ENCODE measurements at regions not wholly inside any gene's neighbourhood (a gene's known extent, or its start where the extent isn't known, plus 50 kb on each side); places are given as distances from the start of the nearest gene placed in this dataset.

DNA sequence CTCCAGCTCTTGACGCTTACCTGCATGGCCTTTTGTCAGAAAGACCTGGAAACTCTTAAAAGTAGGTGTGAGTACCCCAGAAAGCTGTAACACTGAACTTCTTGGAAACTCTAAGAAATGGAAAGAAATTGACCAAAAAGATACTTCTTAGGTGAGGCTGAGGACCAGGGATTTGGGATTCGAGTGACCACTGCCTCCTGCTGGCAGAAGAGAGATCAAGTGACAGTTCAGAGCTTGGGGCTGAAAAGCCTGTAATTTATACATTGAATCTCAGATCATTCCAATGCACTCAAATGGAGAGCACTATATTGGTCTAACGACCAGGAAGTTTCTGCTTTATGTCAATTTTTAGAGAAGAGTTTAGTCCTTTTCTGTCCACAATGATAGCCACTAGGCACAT, 204.6 kb downstream of the PDGFRA start:
- TF ChIP-seq, protein P1, sequence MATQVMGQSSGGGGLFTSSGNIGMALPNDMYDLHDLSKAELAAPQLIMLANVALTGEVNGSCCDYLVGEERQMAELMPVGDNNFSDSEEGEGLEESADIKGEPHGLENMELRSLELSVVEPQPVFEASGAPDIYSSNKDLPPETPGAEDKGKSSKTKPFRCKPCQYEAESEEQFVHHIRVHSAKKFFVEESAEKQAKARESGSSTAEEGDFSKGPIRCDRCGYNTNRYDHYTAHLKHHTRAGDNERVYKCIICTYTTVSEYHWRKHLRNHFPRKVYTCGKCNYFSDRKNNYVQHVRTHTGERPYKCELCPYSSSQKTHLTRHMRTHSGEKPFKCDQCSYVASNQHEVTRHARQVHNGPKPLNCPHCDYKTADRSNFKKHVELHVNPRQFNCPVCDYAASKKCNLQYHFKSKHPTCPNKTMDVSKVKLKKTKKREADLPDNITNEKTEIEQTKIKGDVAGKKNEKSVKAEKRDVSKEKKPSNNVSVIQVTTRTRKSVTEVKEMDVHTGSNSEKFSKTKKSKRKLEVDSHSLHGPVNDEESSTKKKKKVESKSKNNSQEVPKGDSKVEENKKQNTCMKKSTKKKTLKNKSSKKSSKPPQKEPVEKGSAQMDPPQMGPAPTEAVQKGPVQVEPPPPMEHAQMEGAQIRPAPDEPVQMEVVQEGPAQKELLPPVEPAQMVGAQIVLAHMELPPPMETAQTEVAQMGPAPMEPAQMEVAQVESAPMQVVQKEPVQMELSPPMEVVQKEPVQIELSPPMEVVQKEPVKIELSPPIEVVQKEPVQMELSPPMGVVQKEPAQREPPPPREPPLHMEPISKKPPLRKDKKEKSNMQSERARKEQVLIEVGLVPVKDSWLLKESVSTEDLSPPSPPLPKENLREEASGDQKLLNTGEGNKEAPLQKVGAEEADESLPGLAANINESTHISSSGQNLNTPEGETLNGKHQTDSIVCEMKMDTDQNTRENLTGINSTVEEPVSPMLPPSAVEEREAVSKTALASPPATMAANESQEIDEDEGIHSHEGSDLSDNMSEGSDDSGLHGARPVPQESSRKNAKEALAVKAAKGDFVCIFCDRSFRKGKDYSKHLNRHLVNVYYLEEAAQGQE (IDR thresholded peaks at IDR 0.05; ENCODE audit: insufficient replicate concordance, low read depth), result no peak
- TF ChIP-seq SPI1 (IDR thresholded peaks at IDR 0.05; ENCODE audit: borderline replicate concordance, low read depth), result no peak
- TF ChIP-seq GABPA (IDR thresholded peaks at IDR 0.05; ENCODE audit: low read depth), result no peak
- TF ChIP-seq POLR2AphosphoS5 (IDR thresholded peaks at IDR 0.05; ENCODE audit: low read depth), result no peak
- TF ChIP-seq, protein P2, sequence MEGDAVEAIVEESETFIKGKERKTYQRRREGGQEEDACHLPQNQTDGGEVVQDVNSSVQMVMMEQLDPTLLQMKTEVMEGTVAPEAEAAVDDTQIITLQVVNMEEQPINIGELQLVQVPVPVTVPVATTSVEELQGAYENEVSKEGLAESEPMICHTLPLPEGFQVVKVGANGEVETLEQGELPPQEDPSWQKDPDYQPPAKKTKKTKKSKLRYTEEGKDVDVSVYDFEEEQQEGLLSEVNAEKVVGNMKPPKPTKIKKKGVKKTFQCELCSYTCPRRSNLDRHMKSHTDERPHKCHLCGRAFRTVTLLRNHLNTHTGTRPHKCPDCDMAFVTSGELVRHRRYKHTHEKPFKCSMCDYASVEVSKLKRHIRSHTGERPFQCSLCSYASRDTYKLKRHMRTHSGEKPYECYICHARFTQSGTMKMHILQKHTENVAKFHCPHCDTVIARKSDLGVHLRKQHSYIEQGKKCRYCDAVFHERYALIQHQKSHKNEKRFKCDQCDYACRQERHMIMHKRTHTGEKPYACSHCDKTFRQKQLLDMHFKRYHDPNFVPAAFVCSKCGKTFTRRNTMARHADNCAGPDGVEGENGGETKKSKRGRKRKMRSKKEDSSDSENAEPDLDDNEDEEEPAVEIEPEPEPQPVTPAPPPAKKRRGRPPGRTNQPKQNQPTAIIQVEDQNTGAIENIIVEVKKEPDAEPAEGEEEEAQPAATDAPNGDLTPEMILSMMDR (IDR thresholded peaks at IDR 0.05; ENCODE audit: insufficient read depth, low read length), result no peak
- Histone ChIP-seq H3K27me3 (ENCODE audit: insufficient read depth, poor library complexity, severe bottlenecking) (no peaks in the 10 kb centered on the region), H3K4me3 (replicated peaks; ENCODE audit: insufficient read depth, low read length) (no peak overlapping the region), H3K27ac (replicated peaks) (no peak overlapping the region)
- DNase-seq (ENCODE audit: low read depth in 1 of 2, low spot score in 1 of 2), result no peak

DNA sequence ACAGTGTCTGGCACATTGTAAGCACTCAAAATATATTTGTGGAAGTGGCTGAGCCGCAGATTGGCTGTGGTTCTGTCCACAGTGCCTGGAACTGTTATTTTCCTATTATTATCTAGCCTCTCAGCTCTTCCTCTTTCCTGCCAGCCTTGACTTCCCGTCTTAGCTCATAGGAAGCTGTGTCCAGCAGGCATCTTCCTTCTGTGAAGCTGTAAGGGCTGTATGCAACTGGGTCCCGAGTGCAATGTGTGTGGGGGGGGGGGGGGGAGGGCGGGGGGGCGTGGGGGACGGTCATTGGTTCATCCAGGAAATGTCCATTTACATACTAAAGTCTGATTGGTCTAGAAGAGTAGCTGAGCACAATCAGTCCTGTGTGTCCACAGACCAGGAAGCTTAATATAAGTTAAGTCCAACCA, 210.7 kb downstream of the PDGFRA start:
- no peak for TF ChIP-seq GABPA (IDR thresholded peaks at IDR 0.05; ENCODE audit: low read depth)
- TF ChIP-seq, protein P2 (IDR thresholded peaks at IDR 0.05; ENCODE audit: insufficient read depth, low read length), result no peak
- TF ChIP-seq POLR2AphosphoS5 (IDR thresholded peaks at IDR 0.05; ENCODE audit: low read depth), result peak; percentile 64
- peak; percentile 97 for TF ChIP-seq SPI1 (IDR thresholded peaks at IDR 0.05; ENCODE audit: borderline replicate concordance, low read depth)
- Histone ChIP-seq H3K27ac (replicated peaks) (peak overlapping the region; percentile 48), H3K27me3 (ENCODE audit: insufficient read depth, poor library complexity, severe bottlenecking) (no peaks in the 10 kb centered on the region), H3K4me3 (replicated peaks; ENCODE audit: insufficient read depth, low read length) (no peak overlapping the region)
- peak; percentile 21 to 84 for DNase-seq (ENCODE audit: low read depth in 1 of 2, low spot score in 1 of 2)

DNA sequence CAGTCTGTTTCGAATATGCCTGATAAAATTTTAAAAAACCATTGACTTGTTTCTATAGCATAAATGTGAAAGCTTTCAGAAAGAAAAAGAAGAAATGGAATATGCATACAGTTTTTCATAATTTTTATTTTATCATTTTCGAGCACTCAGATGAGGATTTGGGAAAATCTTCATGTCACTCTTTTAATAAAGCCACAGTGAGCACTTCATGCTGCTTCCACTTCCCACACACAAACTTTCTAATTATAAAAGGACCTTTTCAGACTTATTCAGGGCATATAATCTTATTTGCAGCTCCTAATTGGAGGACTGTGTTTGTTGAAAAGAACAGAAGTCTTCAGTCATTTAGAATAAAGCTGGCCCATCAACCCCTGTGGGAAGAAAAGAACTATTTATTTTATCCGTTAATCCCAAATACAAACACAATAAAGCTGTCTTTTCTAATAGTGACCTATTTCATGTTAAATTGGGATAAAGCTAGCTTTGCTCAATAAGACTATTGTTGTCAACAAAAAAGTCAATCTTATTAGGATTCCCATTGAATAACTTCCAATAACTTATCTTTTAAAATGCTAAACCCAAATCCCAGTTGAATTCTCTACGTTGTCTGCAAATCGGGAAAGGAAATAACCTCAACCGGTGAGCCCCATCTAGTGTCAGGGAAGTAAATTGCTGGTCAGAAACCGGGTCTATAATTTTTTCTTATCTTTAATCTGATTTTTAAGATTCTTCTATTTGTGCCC, 211.5 kb downstream of the PDGFRA start:
- peak in 1 of 2 experiments; percentile 50 for DNase-seq (ENCODE audit: low read depth in 1 of 2, low spot score in 1 of 2)
- H3K27me3 ChIP-seq (ENCODE audit: insufficient read depth, poor library complexity, severe bottlenecking), result no peaks in the 10 kb centered on the region
- H3K27ac ChIP-seq (replicated peaks), result peak overlapping the region; percentile 48
- TF ChIP-seq POLR2AphosphoS5 (IDR thresholded peaks at IDR 0.05; ENCODE audit: low read depth), result no peak
- TF ChIP-seq, protein P2 (IDR thresholded peaks at IDR 0.05; ENCODE audit: insufficient read depth, low read length), result peak; percentile 7
- no peak overlapping the region for H3K4me3 ChIP-seq (replicated peaks; ENCODE audit: insufficient read depth, low read length)

DNA sequence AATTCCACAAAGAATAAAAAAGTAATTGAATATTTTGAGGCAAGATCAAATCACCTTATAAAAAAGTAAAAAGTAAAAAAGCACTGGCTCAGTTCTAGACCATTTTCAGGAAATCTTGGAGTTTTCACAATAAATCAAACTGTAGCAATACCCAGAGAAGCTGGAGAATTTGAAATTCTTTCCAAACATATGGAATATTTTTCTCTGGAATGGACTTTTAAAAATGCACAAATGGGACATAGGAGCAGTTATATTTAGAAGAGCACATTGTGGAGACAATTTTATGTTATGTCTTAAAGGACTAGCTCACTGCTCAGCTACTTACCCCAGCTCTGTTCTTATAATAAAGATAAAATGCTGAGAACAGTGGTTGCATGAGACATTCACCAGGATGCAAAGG, 211.9 kb upstream of the KIT start:
- TF ChIP-seq SPI1 (IDR thresholded peaks at IDR 0.05; ENCODE audit: borderline replicate concordance, low read depth), result no peak
- TF ChIP-seq POLR2AphosphoS5 (IDR thresholded peaks at IDR 0.05; ENCODE audit: low read depth), result no peak
- TF ChIP-seq, protein P2 (IDR thresholded peaks at IDR 0.05; ENCODE audit: insufficient read depth, low read length), result no peak
- no peak for TF ChIP-seq GABPA (IDR thresholded peaks at IDR 0.05; ENCODE audit: low read depth)
- TF ChIP-seq, protein P1 (IDR thresholded peaks at IDR 0.05; ENCODE audit: insufficient replicate concordance, low read depth), result no peak
- H3K4me3 ChIP-seq (replicated peaks; ENCODE audit: insufficient read depth, low read length), result no peak overlapping the region
- no peak overlapping the region for H3K27ac ChIP-seq (replicated peaks)
- DNase-seq (ENCODE audit: low read depth in 1 of 2, low spot score in 1 of 2), result no peak
- no peaks in the 10 kb centered on the region for H3K27me3 ChIP-seq (ENCODE audit: insufficient read depth, poor library complexity, severe bottlenecking)

All from HL-60 (cell line).